B cell (primary cell): ENCODE measurements at regions not wholly inside any gene's neighbourhood (a gene's known extent, or its start where the extent isn't known, plus 50 kb on each side); places are given as distances from the start of the nearest gene placed in this dataset.

Experiments
- ATAC-seq: fragments of 200-7000 bp; cut with Tn5 transposase; one replicate; pipeline ENCODE4 v1.10.0; 2021; ENCODE audit warnings: low read depth, mild to moderate bottlenecking, moderate number of reproducible peaks, moderate library complexity
- CTCF ChIA-PET: fragments of 350-600 bp; sonication (Branson Sonifier 250); formaldehyde crosslinking; loops from one replicate; lab custom pipeline; 2021; ENCODE audit warnings: antibody characterized with exemption, inconsistent platforms; lab: Charles Lee
- POLR2A ChIA-PET: fragments of 350-600 bp; sonication (Branson Sonifier 250); formaldehyde crosslinking; loops from one replicate; lab custom pipeline; 2021; ENCODE audit warnings: antibody characterized with exemption; lab: Charles Lee
- DNase-seq: peaks from one replicate; pipeline ENCODE4 v3.0.0; 2013
- H2AFZ ChIP-seq: 2 replicates; pipeline ENCODE4 v1.6.1; 2012; ENCODE audit warnings: mild to moderate bottlenecking, low read depth, low read length; ENCODE audit not compliant: insufficient read depth, poor library complexity, severe bottlenecking
- H3K27ac ChIP-seq, 2 donors: 1 replicate in 1 of 2; 2 replicates in 1 of 2; pipeline ENCODE4 v1.5.1; 2012 to 2013; ENCODE audit warnings: low read length in 2 of 2, mild to moderate bottlenecking in 2 of 2, moderate library complexity in 1 of 2
- H3K27me3 ChIP-seq, 4 experiments: fragments of 200-600 bp in 1 of 4; sonication (generic) in 1 of 4; replicated peaks in 1 of 4; 1 replicate in 2 of 4; 2 replicates in 2 of 4; pipeline versions ENCODE4 v1.6.1 to v1.7.0; 2013 to 2016; ENCODE audit warnings: low read length in 3 of 4, mild to moderate bottlenecking in 2 of 4, mixed read lengths in 1 of 4, moderate library complexity in 1 of 4; ENCODE audit not compliant: insufficient read depth in 4 of 4, control insufficient read depth in 3 of 4; ENCODE audit errors: control extremely low read depth in 1 of 4
- H3K36me3 ChIP-seq, 2 experiments: replicated peaks in 1 of 2; 1 replicate in 1 of 2; 2 replicates in 1 of 2; pipeline versions ENCODE4 v1.6.1 to v1.7.1; 2013; ENCODE audit warnings: low read length in 1 of 2; ENCODE audit not compliant: insufficient read depth in 2 of 2, control insufficient read depth in 1 of 2; ENCODE audit errors: control extremely low read depth in 1 of 2, extremely low read depth in 1 of 2
- H3K4me1 ChIP-seq, 2 donors: fragments of 200-600 bp in 1 of 2; sonication (generic) in 1 of 2; 1 replicate in 1 of 2; 2 replicates in 1 of 2; pipeline versions ENCODE4 v1.5.1 to v1.6.1; 2013 to 2017; ENCODE audit warnings: low read length in 2 of 2; ENCODE audit not compliant: control insufficient read depth in 2 of 2, insufficient read depth in 2 of 2
- H3K4me2 ChIP-seq: replicated peaks from 2 replicates; pipeline ENCODE3; 2012; ENCODE audit warnings: mild to moderate bottlenecking, low read depth, low read length; ENCODE audit not compliant: poor library complexity, severe bottlenecking
- H3K4me3 ChIP-seq, 5 experiments: fragments of 200-600 bp in 1 of 5; sonication (generic) in 1 of 5; 1 replicate in 3 of 5; 2 replicates in 2 of 5; pipeline versions ENCODE4 v1.5.1 to v1.7.0; 2011 to 2016; ENCODE audit warnings: low read length in 4 of 5, mild to moderate bottlenecking in 4 of 5, low read depth in 2 of 5, control low read depth in 1 of 5, moderate library complexity in 1 of 5; ENCODE audit not compliant: insufficient read depth in 1 of 5; ENCODE audit errors: control extremely low read depth in 1 of 5, extremely low read depth in 1 of 5
- H3K79me2 ChIP-seq: fragments of 200-600 bp; sonication (generic); one replicate; pipeline ENCODE4 v1.6.0; 2016; ENCODE audit warnings: low read length; ENCODE audit not compliant: control insufficient read depth, insufficient read depth
- H3K9ac ChIP-seq: fragments of 200-600 bp; sonication (generic); 2 replicates; pipeline ENCODE4 v1.6.1; 2017; ENCODE audit warnings: mild to moderate bottlenecking, low read length, moderate library complexity
- H3K9me3 ChIP-seq, 3 donors: one replicate each; pipeline versions ENCODE4 v1.6.1 to v1.7.1; 2013; ENCODE audit warnings: low read length in 2 of 3; ENCODE audit not compliant: control insufficient read depth in 2 of 3, insufficient read depth in 1 of 3; ENCODE audit errors: control extremely low read depth in 1 of 3
- H4K20me1 ChIP-seq: 2 replicates; pipeline ENCODE4 v1.6.0; 2012; ENCODE audit warnings: mild to moderate bottlenecking, low read length; ENCODE audit not compliant: insufficient read depth, control insufficient read depth, poor library complexity, severe bottlenecking
- H3K27ac Mint-ChIP-seq: one replicate; pipeline ENCODE4 v1.8.0; 2021; ENCODE audit warnings: mixed read lengths
- H3K27me3 Mint-ChIP-seq: one replicate; pipeline ENCODE4 v1.8.0; 2021; ENCODE audit warnings: mixed read lengths
- H3K4me1 Mint-ChIP-seq: one replicate; pipeline ENCODE4 v1.8.0; 2021; ENCODE audit warnings: mixed read lengths
- H3K4me3 Mint-ChIP-seq: one replicate; pipeline ENCODE4 v1.8.0; 2021; ENCODE audit warnings: mixed read lengths
- H3K9me3 Mint-ChIP-seq: one replicate; pipeline ENCODE4 v1.8.0; 2022; ENCODE audit warnings: mixed read lengths; ENCODE audit not compliant: insufficient read depth
- EZH2 ChIP-seq: IDR thresholded peaks from 2 replicates; pipeline ENCODE4 v1.6.1; 2012; ENCODE audit warnings: borderline replicate concordance, low read depth, mild to moderate bottlenecking, moderate library complexity, low read length; ENCODE audit not compliant: insufficient read depth, poor library complexity, severe bottlenecking
- WGBS: methylation state at CpG from one replicate; pipeline ENCODE4 v1.1.5; 2013; ENCODE audit warnings: missing lambda C conversion rate; ENCODE audit not compliant: insufficient coverage; 5-methylcytosine and 5-hydroxymethylcytosine counted together
- intact Hi-C: fragments of 100-400 bp; cut with micrococcal nuclease; formaldehyde crosslinking; loops from one replicate; pipeline ENCODE4 v1.10.0; 2022
- TF ChIP-seq, protein P1 (sequence below): fragments of 200-600 bp; IDR thresholded peaks from one replicate; pipeline ENCODE4 v1.8.0; 2022; ENCODE audit warnings: antibody characterized with exemption, mild to moderate bottlenecking

DNA sequence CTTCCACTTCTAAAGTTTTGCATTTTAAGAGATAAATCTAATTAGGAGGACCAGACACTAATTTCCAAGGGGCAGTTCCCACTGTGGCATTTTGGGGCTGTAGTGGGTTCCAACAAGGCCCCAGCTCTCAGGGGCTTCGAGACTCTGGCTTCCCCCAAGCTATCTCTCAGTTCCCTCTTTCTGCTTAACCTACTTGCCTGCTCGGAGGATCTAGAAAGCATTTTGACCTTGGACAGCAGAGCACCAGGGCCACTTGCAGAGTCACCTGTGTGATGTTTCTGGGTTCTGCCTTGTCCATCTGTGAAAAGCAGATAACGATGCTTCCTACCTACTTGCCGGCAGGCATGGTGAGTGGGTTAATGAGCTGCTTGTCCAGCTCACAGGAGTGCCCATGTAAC is 175.4 kb downstream of the MED10 start:
- H3K27ac ChIP-seq = no peak overlapping the region
- no peak overlapping the region for H3K4me3 Mint-ChIP-seq
- H3K27me3 ChIP-seq = no peaks in the 10 kb centered on the region
- CTCF ChIA-PET = no interaction called here
- H3K9me3 Mint-ChIP-seq = peaks cover 2% of the 10 kb centered on the region
- peaks cover 0 to 6% (median 0%) of the 10 kb centered on the region in 3 donors for H3K9me3 ChIP-seq
- no peak overlapping the region for H3K4me2 ChIP-seq
- no peak overlapping the region for H3K4me3 ChIP-seq
- DNase-seq (no peak), ATAC-seq (no peak)
- no peaks in the 10 kb centered on the region for H3K79me2 ChIP-seq
- no peaks in the 10 kb centered on the region for H4K20me1 ChIP-seq
- no peaks in the 10 kb centered on the region for H3K27me3 Mint-ChIP-seq
- H3K4me1 ChIP-seq = no peaks in the 10 kb centered on the region
- TF ChIP-seq, protein P1, sequence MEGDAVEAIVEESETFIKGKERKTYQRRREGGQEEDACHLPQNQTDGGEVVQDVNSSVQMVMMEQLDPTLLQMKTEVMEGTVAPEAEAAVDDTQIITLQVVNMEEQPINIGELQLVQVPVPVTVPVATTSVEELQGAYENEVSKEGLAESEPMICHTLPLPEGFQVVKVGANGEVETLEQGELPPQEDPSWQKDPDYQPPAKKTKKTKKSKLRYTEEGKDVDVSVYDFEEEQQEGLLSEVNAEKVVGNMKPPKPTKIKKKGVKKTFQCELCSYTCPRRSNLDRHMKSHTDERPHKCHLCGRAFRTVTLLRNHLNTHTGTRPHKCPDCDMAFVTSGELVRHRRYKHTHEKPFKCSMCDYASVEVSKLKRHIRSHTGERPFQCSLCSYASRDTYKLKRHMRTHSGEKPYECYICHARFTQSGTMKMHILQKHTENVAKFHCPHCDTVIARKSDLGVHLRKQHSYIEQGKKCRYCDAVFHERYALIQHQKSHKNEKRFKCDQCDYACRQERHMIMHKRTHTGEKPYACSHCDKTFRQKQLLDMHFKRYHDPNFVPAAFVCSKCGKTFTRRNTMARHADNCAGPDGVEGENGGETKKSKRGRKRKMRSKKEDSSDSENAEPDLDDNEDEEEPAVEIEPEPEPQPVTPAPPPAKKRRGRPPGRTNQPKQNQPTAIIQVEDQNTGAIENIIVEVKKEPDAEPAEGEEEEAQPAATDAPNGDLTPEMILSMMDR = no peak
- no peak for TF ChIP-seq EZH2
- 73% methylated on average over 2 of the region's 4 CpGs for WGBS
- no peak overlapping the region for H3K9ac ChIP-seq
- POLR2A ChIA-PET = no interaction called here
- no peaks in the 10 kb centered on the region for H3K36me3 ChIP-seq
- H2AFZ ChIP-seq = no peak overlapping the region
- H3K27ac Mint-ChIP-seq = no peak overlapping the region
- no peaks in the 10 kb centered on the region for H3K4me1 Mint-ChIP-seq
- intact Hi-C loops = no loop called here

DNA sequence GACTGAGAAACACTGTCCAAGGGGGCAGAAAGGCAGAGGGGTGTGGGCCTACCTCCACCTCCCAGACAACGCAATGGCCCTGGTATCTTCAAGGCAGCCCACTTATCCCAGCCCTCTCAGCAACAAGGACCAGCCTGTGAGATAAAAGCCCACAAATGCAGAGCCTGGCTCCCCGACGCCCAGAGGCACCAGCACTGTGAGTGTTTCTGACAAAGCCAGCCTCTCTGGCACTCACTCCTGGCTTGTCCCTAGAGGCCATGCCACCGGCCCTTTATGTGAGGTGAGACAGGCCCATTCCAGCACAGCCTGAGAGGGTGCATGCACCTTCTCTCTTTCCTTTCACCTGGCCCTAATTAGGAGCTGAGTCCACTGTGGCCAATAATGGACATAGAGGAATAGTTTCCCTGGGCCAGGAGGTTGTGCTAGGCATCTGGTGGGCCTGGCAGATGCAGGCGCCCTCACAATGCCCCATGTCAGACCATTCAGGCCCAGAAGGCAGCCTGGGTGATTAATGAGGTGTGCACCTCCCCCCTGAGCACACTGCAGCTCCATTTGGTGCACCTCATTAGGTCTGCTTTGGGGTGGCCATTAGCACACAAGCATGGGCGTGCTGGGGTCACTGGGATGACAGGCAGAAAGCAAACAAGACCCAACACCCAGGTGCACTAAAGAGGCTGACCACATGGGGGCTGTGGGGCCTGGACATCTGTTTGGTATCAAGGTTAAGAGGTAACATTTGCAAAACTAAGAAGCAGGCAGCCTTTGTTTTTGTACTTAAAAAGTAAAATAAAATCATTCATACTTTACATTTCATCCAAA is 176.0 kb downstream of the MED10 start:
- no peak overlapping the region for H3K4me3 Mint-ChIP-seq
- H2AFZ ChIP-seq = no peak overlapping the region
- H3K4me1 Mint-ChIP-seq = peaks cover 2% of the 10 kb centered on the region
- no peak overlapping the region for H3K4me2 ChIP-seq
- CTCF ChIA-PET = no interaction called here
- intact Hi-C loops = no loop called here
- no peaks in the 10 kb centered on the region for H3K27me3 ChIP-seq
- no peaks in the 10 kb centered on the region for H3K27me3 Mint-ChIP-seq
- no peak overlapping the region for H3K27ac Mint-ChIP-seq
- no peak overlapping the region for H3K9ac ChIP-seq
- peaks cover 2% of the 10 kb centered on the region for H3K9me3 Mint-ChIP-seq
- H3K4me3 ChIP-seq = no peak overlapping the region
- H3K4me1 ChIP-seq = no peaks in the 10 kb centered on the region
- TF ChIP-seq, protein P1 = no peak
- TF ChIP-seq EZH2 = no peak
- peaks cover 0 to 6% (median 0%) of the 10 kb centered on the region in 3 donors for H3K9me3 ChIP-seq
- POLR2A ChIA-PET = no interaction called here
- H3K36me3 ChIP-seq = no peaks in the 10 kb centered on the region
- no peaks in the 10 kb centered on the region for H3K79me2 ChIP-seq
- no peak overlapping the region for H3K27ac ChIP-seq
- WGBS = 89% methylated on average over 6 of the region's 6 CpGs
- no peak for ATAC-seq
- DNase-seq = no peak
- H4K20me1 ChIP-seq = no peaks in the 10 kb centered on the region
